ENCODE measurements at regions not wholly inside any gene's neighbourhood (a gene's known extent, or its start where the extent isn't known, plus 50 kb on each side); places are given as distances from the start of the nearest gene placed in this dataset.
A peak's percentile ranks its signal among the peaks of the same experiment; 100 is the strongest.

DNA sequence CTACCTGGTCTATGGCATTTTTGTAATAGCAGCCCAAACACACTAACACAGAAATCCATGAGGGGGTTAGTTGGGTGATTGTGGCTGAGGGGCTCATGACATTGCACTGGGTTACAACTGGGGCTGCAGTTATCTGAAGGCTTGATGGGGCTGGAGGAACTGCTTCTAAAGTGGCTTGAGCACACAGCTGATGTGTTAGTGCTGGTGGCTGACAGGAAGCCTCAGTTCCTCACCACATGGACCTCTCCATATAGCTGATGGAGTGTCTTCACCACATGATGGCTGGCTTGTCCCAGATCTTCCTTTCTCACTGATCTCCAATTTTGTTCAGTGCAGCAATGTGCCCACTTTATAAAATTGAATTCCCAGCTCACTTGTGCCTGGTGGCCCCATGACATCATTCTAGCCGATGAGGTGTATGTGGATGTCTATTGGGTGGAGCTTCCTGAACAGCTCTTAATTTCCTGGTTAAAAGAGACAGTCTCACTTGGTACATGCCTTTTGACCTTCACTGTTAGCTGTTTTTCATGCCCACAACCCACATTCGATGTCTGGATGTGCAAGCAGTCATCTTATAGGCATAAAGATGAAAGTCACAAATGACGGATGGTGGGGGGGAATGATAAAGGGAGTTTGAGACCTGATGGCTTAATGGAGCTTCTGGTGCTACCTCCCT lies 166.9 kb upstream of the BMPER start:
- TF ChIP-seq, protein P1, sequence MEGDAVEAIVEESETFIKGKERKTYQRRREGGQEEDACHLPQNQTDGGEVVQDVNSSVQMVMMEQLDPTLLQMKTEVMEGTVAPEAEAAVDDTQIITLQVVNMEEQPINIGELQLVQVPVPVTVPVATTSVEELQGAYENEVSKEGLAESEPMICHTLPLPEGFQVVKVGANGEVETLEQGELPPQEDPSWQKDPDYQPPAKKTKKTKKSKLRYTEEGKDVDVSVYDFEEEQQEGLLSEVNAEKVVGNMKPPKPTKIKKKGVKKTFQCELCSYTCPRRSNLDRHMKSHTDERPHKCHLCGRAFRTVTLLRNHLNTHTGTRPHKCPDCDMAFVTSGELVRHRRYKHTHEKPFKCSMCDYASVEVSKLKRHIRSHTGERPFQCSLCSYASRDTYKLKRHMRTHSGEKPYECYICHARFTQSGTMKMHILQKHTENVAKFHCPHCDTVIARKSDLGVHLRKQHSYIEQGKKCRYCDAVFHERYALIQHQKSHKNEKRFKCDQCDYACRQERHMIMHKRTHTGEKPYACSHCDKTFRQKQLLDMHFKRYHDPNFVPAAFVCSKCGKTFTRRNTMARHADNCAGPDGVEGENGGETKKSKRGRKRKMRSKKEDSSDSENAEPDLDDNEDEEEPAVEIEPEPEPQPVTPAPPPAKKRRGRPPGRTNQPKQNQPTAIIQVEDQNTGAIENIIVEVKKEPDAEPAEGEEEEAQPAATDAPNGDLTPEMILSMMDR (IDR thresholded peaks at IDR 0.05; ENCODE audit: borderline replicate concordance, control extremely low read depth, extremely low read depth, insufficient read depth, missing control alignments), result no peak
- DNase-seq (ENCODE audit: low spot score), result no peak
- in situ Hi-C loops (cut with MboI; ENCODE audit: low sequenced_read_pairs, unreplicated experiment), result loop anchor here (25.0 kb wide), 1 partner anchor 301 kb away; no protein-coding TSS in a partner anchor

DNA sequence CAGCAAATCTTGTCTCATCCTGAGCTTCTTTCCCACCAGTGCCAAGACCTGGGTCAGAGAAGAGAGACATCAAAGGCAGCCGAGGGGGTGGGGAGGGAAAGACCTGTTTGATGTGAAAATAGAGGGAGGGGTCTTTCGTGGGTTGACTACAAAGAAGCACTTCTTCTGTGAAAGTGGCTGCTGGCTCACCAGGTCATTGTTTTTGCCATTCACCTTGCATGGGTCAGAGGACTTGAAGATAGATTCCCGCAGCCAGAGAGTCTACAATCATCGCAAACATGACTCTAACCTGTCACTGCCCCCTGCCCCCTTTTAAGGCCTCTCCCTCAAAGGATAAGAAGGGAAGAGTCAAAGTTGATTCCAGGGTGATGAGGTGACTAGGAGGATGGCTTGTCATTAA lies 166.1 kb upstream of the BMPER start:
- in situ Hi-C loops (cut with MboI; ENCODE audit: low sequenced_read_pairs, unreplicated experiment), result loop anchor here (25.0 kb wide), 1 partner anchor 302 kb away; no protein-coding TSS in a partner anchor
- no peak for DNase-seq (ENCODE audit: low spot score)
- TF ChIP-seq, protein P1 (IDR thresholded peaks at IDR 0.05; ENCODE audit: borderline replicate concordance, control extremely low read depth, extremely low read depth, insufficient read depth, missing control alignments), result no peak

DNA sequence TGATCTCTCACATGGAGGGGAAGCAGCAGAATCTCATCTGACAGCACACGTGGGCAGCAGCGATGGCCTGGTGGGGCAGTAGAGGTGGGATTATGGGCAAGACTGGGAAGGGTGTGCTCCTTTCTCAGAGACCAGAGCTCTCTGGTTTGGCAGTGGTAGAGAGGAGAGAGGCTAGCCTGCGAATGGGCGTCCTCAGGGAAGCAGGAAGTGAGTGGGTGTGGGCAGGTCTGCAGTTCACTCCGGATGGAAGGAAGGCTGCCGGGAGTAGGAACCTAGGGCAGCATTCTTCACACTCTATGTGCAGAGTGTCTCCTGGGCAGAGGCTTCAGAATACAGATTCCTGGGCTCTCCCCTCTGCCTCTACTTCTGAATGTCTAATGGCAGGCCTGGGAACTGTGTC lies 162.8 kb upstream of the BMPER start:
- in situ Hi-C loops (cut with MboI; ENCODE audit: low sequenced_read_pairs, unreplicated experiment), result loop anchor here (25.0 kb wide), 1 partner anchor 305 kb away; no protein-coding TSS in a partner anchor
- no peak for DNase-seq (ENCODE audit: low spot score)
- TF ChIP-seq, protein P1 (IDR thresholded peaks at IDR 0.05; ENCODE audit: borderline replicate concordance, control extremely low read depth, extremely low read depth, insufficient read depth, missing control alignments), result no peak

DNA sequence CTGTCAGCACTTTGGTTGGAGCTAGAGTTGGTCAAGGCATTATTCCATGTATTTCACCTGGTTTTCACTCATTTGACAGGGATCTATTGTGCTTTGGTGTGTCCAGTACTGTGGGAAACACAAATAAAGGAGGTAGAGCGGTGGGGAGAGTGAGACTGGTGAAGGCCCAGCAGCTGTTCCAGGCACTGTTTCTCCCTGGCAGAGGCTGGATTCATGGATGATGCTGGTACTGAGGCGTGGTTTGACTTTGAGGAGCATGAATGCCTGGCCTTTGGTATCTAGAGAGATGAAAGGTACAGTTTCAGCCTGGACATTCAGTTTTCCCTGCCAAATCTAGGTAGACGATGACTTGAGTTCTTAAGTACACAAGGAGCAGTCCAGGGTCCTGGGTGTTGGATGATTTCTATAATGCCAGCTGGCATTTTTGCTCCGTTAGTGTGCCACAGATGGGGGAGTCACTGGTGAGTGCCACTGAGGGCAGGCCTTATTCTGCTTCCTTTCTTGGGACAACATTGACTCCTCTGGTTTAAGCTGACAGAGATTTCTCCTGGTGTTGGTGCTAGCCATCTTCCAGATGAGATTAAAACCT lies 162.2 kb upstream of the BMPER start:
- in situ Hi-C loops (cut with MboI; ENCODE audit: low sequenced_read_pairs, unreplicated experiment), result loop anchor here (25.0 kb wide), 1 partner anchor 306 kb away; no protein-coding TSS in a partner anchor
- TF ChIP-seq, protein P1 (IDR thresholded peaks at IDR 0.05; ENCODE audit: borderline replicate concordance, control extremely low read depth, extremely low read depth, insufficient read depth, missing control alignments), result no peak
- DNase-seq (ENCODE audit: low spot score), result no peak

DNA sequence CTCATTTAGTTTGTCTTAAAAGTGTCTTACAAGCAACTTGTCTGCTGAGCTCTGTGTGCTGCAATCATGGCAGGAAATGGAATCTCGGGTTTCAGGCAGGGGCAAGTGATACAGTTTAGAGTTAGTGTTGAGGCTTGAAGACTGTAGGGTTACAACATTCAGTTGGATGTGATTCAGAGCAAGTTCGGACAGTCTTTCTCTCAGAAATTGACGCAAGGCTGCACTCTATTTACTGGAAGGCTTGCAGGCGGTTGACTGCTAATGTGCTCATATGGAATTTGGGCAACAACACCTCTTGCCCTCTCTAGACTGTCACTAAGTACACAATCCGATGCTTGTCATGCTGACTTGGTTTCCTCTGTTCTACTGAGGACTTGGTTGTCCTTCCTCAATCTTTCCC lies 161.7 kb upstream of the BMPER start:
- in situ Hi-C loops (cut with MboI; ENCODE audit: low sequenced_read_pairs, unreplicated experiment), result loop anchor here (25.0 kb wide), 1 partner anchor 306 kb away; no protein-coding TSS in a partner anchor
- no peak for DNase-seq (ENCODE audit: low spot score)
- TF ChIP-seq, protein P1 (IDR thresholded peaks at IDR 0.05; ENCODE audit: borderline replicate concordance, control extremely low read depth, extremely low read depth, insufficient read depth, missing control alignments), result no peak

DNA sequence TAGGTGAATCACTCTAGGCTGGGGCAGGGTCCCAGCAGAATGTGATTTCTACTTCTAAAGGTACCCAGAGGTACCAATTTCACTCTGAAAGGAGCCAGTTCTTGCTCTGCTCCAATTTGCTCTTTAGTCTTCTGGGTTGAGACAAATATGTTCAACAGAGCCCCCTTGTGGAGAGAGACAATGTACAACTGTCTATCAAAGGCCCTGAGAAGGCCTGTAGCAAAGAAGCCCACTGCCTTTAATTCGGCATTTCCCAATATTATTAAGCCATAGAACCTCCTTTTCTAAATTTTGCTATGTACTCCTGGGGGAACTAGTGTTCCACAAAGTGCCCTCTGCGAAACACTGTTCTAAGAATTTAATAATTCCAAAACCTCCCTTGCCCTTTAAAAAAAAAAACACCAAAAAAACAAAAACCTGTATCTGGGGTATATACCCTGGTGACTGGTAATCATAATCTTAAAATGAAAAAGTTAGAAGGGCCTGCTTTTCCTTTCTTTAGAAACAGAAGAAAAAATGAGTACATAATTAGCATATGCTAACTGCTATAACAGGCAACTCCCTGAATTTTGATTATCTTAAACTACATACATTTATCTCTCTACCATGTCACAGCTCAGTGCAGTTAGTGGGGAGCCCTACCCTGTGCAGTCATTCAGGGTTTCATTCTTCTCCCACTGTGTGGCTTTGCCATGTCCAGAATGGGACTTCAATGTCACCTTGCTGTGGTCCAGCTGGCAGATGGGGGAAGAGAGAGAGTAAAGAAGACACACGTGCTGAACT lies 160.9 kb upstream of the BMPER start:
- TF ChIP-seq, protein P1 (IDR thresholded peaks at IDR 0.05; ENCODE audit: borderline replicate concordance, control extremely low read depth, extremely low read depth, insufficient read depth, missing control alignments), result no peak
- peak; percentile 45 for DNase-seq (ENCODE audit: low spot score)
- in situ Hi-C loops (cut with MboI; ENCODE audit: low sequenced_read_pairs, unreplicated experiment), result loop anchor here (25.0 kb wide), 1 partner anchor 307 kb away; no protein-coding TSS in a partner anchor

Data from GM13976 (cell line).